ENCODE measurements at regions not wholly inside any gene's neighbourhood (a gene's known extent, or its start where the extent isn't known, plus 50 kb on each side); places are given as distances from the start of the nearest gene placed in this dataset.
"Not testable (repeated sequence)": the region's sequence is repeated elsewhere in the genome, so short reads cannot be mapped to it uniquely, and the experiment has no call there.

DNA sequence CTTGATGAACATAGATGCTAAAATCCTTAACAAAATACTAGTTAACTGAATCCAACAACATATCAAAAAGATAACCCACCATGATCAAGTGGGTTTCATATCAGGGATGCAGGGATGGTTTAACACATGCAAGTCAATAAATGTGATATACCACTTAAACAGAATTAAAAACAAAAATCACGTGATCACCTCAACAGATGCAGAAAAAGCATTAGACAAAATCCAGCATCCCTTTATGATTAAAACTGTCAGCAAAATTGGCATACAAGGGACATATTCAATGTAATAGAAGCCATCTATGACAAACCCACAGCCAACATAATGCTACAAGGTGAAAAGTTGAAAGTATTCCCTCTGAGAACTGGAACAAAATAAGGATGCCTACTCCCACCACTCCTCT lies 124.7 kb upstream of the SOX21 start:
- H2AFZ ChIP-seq (replicated peaks; ENCODE audit: low read length, poor library complexity); H4K20me1 ChIP-seq (ENCODE audit: insufficient read depth, low read length); H3K4ac ChIP-seq (ENCODE audit: low read depth, low read length); H3K9me3 ChIP-seq (ENCODE audit: control insufficient read depth, insufficient read depth, low read length); H3K56ac ChIP-seq (ENCODE audit: extremely low read depth, insufficient read depth, low read length); H3K4me1 ChIP-seq (ENCODE audit: control insufficient read depth, insufficient read depth, low read length); H4K8ac ChIP-seq (ENCODE audit: low read depth in 2 of 2, low read length in 2 of 2); BruUV-seq (replicated peaks); CTCF ChIA-PET; H4K5ac ChIP-seq (ENCODE audit: low read depth, low read length); H3K27me3 ChIP-seq (ENCODE audit: control insufficient read depth, insufficient read depth, low read length); H3K79me1 ChIP-seq (ENCODE audit: low read depth in 1 of 2, low read length in 2 of 2); ATAC-seq (ENCODE audit: low read depth); H3K4me2 ChIP-seq (ENCODE audit: low read depth, low read length); H2AK9ac ChIP-seq (replicated peaks; ENCODE audit: low read depth, low read length, poor library complexity); H2BK15ac ChIP-seq (ENCODE audit: low read depth, low read length); in situ Hi-C loops (cut with MboI; ENCODE audit: low sequenced_read_pairs); H2BK5ac ChIP-seq (ENCODE audit: low read depth, low read length, poor library complexity, severe bottlenecking); H3K27ac ChIP-seq (ENCODE audit: insufficient read depth, low read length); H3K9ac ChIP-seq (ENCODE audit: low read depth, low read length); H3K9me1 ChIP-seq (ENCODE audit: insufficient read depth, low read length); H2AK5ac ChIP-seq (ENCODE audit: low read depth, low read length); H3K36me3 ChIP-seq (ENCODE audit: control insufficient read depth, insufficient read depth, low read length); H2BK20ac ChIP-seq (ENCODE audit: low read depth, low read length); H3K14ac ChIP-seq (replicated peaks; ENCODE audit: low read depth, low read length); POLR2A ChIA-PET (ENCODE audit: unreplicated experiment); H3K4me3 ChIP-seq (ENCODE audit: insufficient read depth, low read depth, low read length); H4K91ac ChIP-seq (ENCODE audit: insufficient read depth, low read depth, low read length); H3K23ac ChIP-seq (ENCODE audit: low read depth, low read length); DNase-seq; H2BK120ac ChIP-seq (ENCODE audit: low read depth, low read length); intact Hi-C loops (cut with micrococcal nuclease); dilution Hi-C loops (cut with HindIII; ENCODE audit: low sequenced_read_pairs, unreplicated experiment); H3K18ac ChIP-seq (ENCODE audit: low read depth, low read length): not testable (repeated sequence)
- no CpG with 5 or more reads among the region's 1 CpG for WGBS, 2 experiments (ENCODE audit: extremely low coverage in 2 of 2, insufficient read length in 1 of 2)
